ENCODE measurements at regions not wholly inside any gene's neighbourhood (a gene's known extent, or its start where the extent isn't known, plus 50 kb on each side); places are given as distances from the start of the nearest gene placed in this dataset.

DNA sequence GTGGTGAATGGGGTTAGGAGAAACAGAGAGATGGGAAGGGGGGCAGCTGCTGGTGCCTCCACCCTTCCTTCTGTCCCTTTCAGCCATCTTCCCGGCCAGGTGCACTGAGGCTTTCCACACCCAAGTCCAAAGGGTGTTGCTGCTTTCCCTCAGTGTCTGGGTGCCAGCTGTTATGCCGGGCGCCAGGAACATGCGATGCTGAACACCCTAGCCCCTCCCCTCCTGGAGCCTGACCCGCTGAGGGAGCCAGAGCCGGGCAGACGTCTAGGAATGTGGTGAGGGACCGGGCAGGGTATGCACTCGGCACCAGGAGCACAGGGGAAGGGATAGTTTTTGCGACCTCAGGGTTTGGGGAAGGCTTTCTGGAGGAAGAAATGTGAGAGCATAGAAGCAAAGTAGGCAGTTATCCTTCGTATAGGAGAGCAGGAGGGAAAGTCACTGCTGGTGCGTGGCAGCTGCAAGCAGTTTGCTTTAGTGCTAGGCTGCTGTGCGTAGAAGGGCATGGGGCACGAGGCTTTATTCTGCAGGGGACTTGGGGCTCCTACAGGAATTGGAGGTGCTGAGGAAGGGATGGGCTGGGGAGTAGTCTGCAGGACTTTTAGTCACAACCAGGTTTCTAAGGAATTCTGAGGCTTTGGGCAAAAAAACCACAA is 147.7 kb downstream of the TSN start:
- ATAC-seq (ENCODE audit: low FRiP score) (no peak), DNase-seq (ENCODE audit: low spot score) (no peak)
- TF ChIP-seq, protein P1, sequence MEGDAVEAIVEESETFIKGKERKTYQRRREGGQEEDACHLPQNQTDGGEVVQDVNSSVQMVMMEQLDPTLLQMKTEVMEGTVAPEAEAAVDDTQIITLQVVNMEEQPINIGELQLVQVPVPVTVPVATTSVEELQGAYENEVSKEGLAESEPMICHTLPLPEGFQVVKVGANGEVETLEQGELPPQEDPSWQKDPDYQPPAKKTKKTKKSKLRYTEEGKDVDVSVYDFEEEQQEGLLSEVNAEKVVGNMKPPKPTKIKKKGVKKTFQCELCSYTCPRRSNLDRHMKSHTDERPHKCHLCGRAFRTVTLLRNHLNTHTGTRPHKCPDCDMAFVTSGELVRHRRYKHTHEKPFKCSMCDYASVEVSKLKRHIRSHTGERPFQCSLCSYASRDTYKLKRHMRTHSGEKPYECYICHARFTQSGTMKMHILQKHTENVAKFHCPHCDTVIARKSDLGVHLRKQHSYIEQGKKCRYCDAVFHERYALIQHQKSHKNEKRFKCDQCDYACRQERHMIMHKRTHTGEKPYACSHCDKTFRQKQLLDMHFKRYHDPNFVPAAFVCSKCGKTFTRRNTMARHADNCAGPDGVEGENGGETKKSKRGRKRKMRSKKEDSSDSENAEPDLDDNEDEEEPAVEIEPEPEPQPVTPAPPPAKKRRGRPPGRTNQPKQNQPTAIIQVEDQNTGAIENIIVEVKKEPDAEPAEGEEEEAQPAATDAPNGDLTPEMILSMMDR (IDR thresholded peaks at IDR 0.05) = no peak

DNA sequence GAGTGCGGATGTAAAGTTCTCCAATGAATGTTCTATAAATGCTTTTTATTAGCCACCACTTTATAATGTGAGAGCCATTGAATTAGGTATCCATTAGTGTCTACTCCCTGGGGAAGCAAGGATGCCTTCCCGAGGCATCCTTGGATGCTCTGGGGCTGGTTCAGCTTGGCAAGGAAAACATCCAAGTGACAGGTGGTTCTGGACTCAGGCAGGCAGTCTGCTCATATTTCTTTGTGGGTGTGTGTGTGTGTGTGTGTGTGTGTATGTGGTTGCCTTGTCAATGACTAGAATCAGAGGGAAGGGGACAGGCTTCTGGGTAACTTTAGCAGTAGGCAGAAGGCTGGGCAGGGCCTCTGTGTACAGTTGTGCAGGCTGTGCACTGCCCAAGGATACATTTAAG is 149.2 kb downstream of the TSN start:
- no peak for ATAC-seq (ENCODE audit: low FRiP score)

DNA sequence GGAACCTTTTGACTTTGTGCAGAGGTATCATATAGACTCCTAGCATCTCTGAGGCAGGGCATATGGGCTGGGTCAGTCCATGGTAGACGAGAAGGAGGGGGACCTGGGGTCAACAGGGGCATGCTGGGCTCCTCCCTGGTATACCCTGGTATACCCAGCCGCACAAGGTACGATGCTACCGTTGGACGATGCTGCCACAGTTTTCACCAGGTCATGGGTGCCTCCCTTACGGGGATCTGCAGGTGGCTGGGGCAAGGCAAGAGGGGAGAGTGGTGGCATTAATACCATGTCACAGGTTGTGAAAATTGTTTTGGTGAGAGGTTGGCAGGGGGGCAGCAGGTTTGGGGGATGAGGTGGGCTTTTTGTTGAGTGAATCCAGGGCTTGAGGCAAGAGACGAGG is 149.8 kb downstream of the TSN start:
- TF ChIP-seq, protein P1 (IDR thresholded peaks at IDR 0.05) = no peak
- DNase-seq (ENCODE audit: low spot score) = no peak
- no peak for ATAC-seq (ENCODE audit: low FRiP score)

More for the DNA sequence above, 149.2 kb downstream of the TSN start:
- TF ChIP-seq, protein P1 (IDR thresholded peaks at IDR 0.05) = no peak
- DNase-seq (ENCODE audit: low spot score) = no peak

DNA sequence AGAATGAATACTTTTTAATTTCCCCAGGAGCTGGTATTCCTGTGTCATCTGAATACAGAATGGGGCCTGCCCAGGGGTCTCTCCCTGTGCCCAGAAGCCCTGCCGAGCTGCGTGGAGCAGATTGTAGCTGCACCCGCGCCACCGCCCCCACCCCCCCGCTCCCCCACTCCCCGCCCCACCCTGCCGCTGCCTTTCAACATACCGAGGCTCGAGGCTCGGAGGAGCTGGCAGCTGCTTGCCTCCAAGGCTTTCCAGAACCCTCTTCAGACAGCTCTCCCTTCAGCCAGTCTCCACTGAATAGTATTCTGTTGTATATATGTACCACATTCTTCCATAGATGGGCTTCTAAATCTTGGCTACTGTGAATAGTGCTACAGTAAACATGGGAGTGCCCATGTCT is 150.7 kb downstream of the TSN start:
- DNase-seq (ENCODE audit: low spot score) (no peak), ATAC-seq (ENCODE audit: low FRiP score) (no peak)
- TF ChIP-seq, protein P1 (IDR thresholded peaks at IDR 0.05) = no peak

DNA sequence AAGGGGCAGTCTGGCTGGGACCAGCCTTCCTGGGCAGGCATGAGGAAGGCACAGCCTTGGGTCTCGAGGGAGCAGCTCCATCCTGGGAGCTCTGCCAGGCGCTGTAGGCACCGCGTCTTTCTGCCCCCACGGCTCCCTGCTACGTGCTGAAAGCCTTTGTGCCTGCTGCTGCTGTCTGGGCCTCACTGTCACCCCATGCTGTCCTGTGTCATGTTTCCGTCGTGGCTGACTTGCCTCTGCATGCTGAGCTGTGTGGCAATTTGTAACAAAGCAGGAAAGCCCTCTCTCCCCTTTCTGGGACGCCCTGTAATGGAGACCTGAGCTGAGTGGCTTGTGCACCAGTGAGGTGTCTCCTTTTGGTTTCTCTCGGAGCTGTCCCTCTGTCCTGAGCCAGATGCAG is 152.5 kb downstream of the TSN start:
- TF ChIP-seq, protein P1 (IDR thresholded peaks at IDR 0.05) = no peak
- DNase-seq (ENCODE audit: low spot score) (no peak), ATAC-seq (ENCODE audit: low FRiP score) (no peak)

DNA sequence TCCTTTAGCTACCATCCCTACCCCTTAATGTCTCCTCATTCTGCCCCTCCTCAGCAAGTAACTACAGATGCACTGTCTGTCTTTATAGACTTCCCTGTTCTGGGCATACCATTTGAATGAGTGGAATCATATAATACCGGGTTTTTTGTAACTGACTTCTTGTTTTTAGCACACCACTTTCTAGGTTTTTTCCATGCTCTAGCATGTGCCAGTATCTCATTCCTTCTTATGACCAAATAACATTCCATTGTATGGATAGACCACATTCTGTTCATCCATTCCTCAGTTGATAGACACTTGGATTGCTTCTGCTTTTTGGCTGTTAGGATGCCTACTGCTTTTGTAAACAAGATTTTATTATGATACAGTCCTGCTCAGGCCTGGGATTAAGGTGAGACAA is 154.7 kb downstream of the TSN start:
- DNase-seq (ENCODE audit: low spot score) (no peak), ATAC-seq (ENCODE audit: low FRiP score) (no peak)
- TF ChIP-seq, protein P1 (IDR thresholded peaks at IDR 0.05) = no peak

DNA sequence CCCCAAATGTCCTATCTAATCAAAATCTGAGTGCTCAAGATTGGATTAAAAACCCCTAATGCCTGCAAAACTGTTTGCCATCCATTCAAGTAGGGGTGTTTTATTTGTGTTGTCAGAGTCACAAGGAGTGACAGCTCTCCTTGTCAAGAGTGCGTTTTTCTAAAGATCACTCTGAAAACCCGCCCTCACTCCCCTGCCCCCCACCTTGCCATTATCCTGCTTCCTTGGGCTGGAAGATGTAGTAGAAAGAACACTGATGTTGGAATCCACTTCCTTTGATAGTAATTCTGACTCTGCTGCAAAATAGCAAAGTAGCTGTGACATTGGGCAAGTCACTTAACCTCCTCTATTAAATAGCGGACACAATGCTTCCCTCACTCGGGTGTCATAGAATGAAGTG is 155.6 kb downstream of the TSN start:
- DNase-seq (ENCODE audit: low spot score) (no peak), ATAC-seq (ENCODE audit: low FRiP score) (no peak)
- TF ChIP-seq, protein P1 (IDR thresholded peaks at IDR 0.05) = no peak

All from omental fat pad (tissue), 3 donors.